ENCODE measurements at regions not wholly inside any gene's neighbourhood (a gene's known extent, or its start where the extent isn't known, plus 50 kb on each side); places are given as distances from the start of the nearest gene placed in this dataset.
"Not testable (repeated sequence)": the region's sequence is repeated elsewhere in the genome, so short reads cannot be mapped to it uniquely, and the experiment has no call there.

- not testable (repeated sequence) for FAIRE-seq
These were observed 59.0 kb upstream of the NUTM2F start for GRCh38 chr9:94387338-94388010.

DNA sequence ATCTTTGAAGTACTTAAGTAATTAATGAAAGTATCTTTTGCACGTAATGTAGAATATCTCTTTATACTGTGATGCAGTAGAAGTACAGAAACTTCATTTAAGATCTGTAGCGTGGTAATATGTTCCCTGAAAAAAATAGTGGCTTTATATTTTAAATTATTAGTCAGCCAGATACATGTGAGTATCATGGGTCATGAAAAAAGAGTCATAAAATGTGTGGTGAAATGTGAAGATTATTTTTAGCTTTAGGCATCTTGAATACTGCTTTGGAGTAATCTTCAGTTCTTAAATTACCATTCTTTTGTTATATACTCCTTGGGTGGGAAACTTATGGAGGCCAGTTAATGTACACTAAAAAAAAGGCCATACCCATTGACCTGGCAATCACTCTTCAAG lies 59.6 kb upstream of the NUTM2F start:
- not testable (repeated sequence) for FAIRE-seq

DNA sequence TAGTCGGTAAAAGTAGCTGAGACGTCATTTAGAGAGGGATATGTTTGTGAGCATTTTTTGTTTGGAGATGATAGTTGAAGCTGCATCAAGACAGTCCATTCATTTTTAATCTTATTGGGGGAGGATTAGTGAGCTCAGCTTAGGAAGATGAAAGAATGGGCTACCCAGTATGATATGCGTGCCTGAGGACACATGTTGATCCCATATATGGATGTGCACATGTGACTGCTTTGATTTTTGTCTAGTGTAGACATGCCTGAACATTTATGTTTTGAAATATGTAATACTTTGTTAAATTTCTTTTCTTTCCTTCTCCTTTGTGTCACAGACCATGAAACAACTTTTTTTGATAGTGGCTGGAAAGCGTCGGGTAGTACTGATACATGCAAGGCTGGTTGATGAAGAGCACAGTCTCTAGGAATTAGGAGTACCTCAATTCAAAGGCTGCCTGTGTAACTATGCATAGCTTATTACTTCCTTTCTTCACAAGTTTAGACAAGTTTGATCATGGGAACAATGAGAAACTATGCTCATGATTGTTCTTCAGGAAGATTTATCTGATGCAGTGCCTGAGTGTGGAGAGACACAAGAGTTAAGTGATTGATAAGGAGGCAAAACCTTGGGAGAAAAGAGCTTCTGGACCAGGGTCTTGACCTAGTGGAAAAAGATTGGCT lies 62.1 kb upstream of the NUTM2F start:
- FAIRE-seq: not testable (repeated sequence)

DNA sequence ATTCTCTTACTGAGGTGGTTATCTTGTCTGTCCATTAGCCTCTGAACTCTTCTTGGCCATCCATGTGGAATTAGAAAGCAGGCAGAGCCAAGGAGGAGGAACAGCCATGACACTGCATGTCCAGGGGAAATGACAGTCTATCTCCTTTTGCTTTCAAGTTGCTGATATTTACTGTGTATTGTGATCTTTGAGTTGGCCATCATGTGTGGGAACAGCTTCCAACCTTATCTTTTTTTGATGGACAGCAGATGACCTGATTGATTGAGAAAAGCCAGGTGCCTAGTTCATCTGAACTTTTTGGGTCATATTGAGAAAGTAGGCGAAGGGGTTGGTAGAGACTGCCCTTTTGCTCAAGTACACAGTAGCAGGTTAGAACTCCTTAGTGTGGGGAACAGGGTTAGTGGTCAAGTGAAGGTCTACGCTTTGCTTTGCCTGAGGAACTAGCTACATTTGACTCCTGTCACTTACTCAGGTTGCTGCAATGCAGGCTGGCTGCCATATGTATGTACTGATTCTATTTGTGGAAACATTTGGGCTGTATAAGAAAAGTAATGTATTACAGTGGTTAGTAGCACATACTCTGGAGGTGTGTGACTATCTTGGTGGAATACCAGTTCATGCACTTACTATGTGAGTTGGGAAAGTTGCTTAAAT lies 64.7 kb upstream of the NUTM2F start:
- not testable (repeated sequence) for FAIRE-seq

DNA sequence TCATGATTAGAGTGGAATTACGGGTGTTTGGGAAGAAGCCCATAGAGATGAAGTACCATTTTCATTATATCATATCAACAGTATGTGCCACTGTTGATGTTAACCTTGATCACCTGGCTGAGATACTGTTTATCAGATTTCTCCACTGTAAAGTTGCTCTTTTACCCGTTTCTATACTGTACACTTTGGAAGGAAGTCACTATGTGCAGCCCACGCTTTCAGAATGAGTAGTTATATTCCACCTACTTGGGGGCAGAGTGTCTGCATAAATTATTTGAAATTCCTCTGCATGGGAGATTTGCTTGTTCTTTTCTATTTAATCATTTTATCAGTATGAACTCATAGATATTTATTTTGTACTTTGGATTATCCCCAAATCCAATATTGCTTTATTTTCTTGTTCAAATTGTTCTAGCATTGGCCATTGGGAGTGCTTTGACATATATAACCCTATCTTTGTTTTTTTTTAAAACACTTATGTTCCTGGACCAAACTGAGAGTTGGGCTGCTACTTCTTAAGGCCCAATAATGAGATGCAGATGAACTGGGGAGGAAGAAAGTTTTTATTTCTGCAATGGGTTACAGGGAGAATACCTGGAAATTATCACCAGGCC lies 69.4 kb upstream of the NUTM2F start:
- FAIRE-seq: not testable (repeated sequence)

GRCh38 chr9:94400461-94400860 lies 72.0 kb upstream of the NUTM2F start:
- not testable (repeated sequence) for FAIRE-seq

DNA sequence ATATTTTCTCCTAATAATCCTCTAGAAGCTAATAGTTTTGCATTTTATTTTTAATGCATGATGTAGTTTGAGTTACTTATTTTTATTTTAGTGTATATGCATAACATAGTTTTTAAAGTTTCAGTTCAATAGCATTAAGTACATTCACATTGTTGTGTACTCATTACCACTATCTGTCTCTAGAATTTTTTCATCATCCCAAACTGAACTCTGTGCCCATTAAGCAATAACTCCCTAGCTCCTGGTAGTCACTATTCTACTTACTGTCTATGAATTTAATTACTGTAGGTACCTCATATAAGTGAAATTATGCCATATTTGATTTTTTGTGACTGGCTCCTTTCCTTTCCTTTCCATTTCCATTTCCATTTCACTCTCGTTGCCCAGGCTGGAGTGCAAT lies 74.4 kb upstream of the NUTM2F start:
- not testable (repeated sequence) for FAIRE-seq

GRCh38 chr9:94403571-94403970 lies 75.1 kb upstream of the NUTM2F start:
- not testable (repeated sequence) for FAIRE-seq

DNA sequence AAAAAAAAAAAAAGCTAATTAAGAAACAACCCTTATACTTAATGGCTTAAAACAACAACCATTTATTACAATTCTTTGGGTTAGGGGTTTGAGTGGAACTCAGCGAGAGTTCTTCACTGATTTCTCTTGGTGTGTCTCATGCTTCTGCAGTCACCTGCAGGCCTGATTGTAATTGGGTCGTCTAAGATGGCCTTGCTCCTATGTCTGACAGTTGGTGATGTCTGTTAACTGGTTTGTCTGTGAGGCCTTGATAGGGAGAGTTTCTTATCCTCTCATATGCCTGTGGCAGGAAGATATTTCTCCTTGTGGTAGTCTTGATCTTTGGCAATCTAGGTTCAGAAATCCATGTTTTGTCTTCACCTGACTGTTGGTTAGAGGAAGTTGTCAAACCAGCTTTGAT lies 85.2 kb upstream of the NUTM2F start:
- not testable (repeated sequence) for FAIRE-seq

GRCh38 chr9:94415111-94415510 lies 86.7 kb upstream of the NUTM2F start:
- FAIRE-seq: not testable (repeated sequence)

GRCh38 chr9:94420098-94420497 lies 91.7 kb upstream of the NUTM2F start:
- FAIRE-seq: not testable (repeated sequence)

GRCh38 chr9:94421951-94422350 lies 93.5 kb upstream of the NUTM2F start:
- FAIRE-seq: not testable (repeated sequence)

DNA sequence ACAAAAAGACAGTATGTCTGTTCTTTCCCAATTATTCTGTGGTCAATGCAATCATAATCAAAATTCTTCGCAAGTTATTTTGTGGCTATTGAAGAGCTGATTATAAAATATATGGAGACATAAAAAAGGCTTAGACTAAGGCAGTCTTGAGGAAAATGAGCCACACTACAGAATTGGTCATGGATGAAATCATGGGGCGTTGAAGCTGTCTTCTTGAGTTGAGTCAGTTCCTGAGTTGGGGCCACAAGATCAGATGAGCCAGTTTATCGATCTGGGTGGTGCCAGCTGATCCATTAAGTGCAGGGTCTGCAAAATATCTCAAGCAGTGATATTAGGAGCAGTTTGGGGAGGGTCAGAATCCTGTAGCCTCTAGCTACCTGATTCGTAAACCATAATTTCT lies 96.9 kb upstream of the NUTM2F start:
- not testable (repeated sequence) for FAIRE-seq

GRCh38 chr9:94437128-94437527 lies 108.7 kb upstream of the NUTM2F start:
- not testable (repeated sequence) for FAIRE-seq

GRCh38 chr9:94438336-94438735 lies 109.9 kb upstream of the NUTM2F start:
- not testable (repeated sequence) for FAIRE-seq

DNA sequence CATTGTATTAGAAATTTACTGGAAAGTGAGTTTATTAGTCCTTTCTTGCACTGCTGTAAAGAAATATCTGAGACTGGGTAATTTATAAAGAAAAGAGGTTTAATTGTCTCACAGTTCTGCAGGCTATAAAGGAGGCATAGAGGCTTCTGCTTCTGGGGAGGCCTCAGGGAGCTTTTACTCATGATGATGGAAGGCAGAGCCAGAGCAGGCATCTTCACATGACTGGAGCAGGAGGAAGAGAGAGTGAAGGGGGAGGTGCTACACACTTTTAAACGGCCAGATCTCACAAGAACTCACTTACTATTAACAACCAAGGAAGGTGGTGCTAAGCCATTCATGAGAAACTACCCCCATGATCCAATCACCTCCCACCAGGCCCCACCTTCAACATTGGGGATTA lies 112.7 kb upstream of the NUTM2F start:
- FAIRE-seq: not testable (repeated sequence)

- FAIRE-seq: no peak
These were observed 113.1 kb upstream of the PCAT7 start for GRCh38 chr9:94441796-94442195.

DNA sequence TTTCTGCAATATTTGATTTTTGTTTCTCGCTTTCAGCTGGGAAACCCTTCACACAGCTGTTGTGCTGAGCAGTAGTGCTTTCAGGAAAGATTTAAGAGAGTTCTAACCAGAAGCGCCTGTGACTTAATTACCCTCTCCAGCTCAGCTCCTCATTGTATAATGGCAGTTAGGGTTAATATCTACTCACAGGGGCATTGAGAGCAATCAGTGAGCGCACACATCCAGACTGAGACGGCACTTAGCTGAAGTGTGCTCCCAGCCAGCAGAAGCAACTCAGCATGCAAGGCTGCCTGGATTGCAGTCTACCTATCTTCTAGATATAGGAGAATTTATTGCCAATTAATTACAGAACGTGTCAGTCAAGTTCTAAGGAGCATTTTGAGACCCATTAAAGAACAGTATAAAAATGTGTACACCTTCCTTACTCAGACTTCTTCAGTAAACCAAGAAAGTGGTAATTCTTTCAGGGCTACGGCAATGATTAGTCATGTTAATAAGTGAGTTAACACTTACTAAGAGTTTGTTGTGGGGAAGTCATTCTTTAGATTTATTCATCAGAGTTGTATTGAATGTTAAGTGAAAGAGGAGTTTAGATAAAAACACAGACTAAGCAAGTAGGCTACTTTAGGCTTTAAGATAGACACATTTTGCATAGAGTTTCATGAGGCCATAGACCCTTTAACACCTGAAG lies 111.7 kb upstream of the PCAT7 start:
- FAIRE-seq: no peak

GRCh38 chr9:94445863-94446262 lies 109.0 kb upstream of the PCAT7 start:
- FAIRE-seq: no peak

GRCh38 chr9:94449486-94449885 lies 105.4 kb upstream of the PCAT7 start:
- no peak for FAIRE-seq

GRCh38 chr9:94464790-94465189 lies 90.1 kb upstream of the PCAT7 start:
- FAIRE-seq: no peak

DNA sequence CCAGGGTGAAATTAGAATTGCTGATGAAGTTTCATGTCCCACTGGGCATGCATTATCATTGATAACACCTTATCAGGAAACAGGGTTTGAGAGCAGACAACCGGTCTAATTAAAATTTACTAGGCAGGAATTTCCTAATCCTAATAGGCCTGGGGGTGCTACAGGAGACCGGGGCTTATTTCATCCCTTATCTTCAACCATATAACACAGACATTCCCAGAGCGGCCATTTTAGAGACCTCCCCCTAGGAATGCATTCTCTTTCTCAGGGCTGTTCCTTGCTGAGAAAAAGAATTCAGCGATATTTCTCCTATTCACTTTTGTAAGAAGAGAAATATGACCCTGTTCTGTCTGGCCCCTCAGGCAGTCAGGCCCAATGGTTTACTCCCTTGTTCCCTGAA lies 82.8 kb upstream of the PCAT7 start:
- not testable (repeated sequence) for FAIRE-seq

Measured in endometrium (tissue), 2 donors.